Heart left ventricle (tissue), 16 donors: ENCODE measurements at regions not wholly inside any gene's neighbourhood (a gene's known extent, or its start where the extent isn't known, plus 50 kb on each side); places are given as distances from the start of the nearest gene placed in this dataset.

ENCODE experiments used
- ATAC-seq, 4 donors: fragments of 200-7000 bp; cut with Tn5 transposase; one replicate each; pipeline ENCODE4 v1.9.1; 2020 to 2022; ENCODE audit warnings: moderate library complexity in 4 of 4, mild to moderate bottlenecking in 3 of 4, moderate number of reproducible peaks in 1 of 4
- DNase-seq, 5 donors: peaks; one replicate each; pipeline ENCODE4 v3.0.0-alpha.2; 2020
- H3K27ac ChIP-seq, 12 donors: fragments of 200-600 bp; sonication (generic) in 4 of 12; one replicate each; pipeline versions ENCODE4 v1.5.0 to v1.8.0; 2016 to 2022; ENCODE audit warnings: mild to moderate bottlenecking in 2 of 12
- H3K27me3 ChIP-seq, 9 donors: fragments of 200-600 bp; sonication (generic) in 2 of 9; one replicate each; pipeline versions ENCODE4 v1.5.1 to v1.8.0; 2016 to 2022; ENCODE audit warnings: mild to moderate bottlenecking in 3 of 9
- H3K36me3 ChIP-seq, 9 donors: fragments of 200-600 bp; sonication (generic) in 2 of 9; one replicate each; pipeline versions ENCODE4 v1.5.0 to v1.8.0; 2018 to 2022; ENCODE audit warnings: mild to moderate bottlenecking in 2 of 9
- H3K4me1 ChIP-seq, 12 donors: fragments of 200-600 bp; sonication (generic) in 4 of 12; one replicate each; pipeline versions ENCODE4 v1.5.0 to v1.8.0; 2016 to 2022; ENCODE audit warnings: mild to moderate bottlenecking in 3 of 12
- H3K4me3 ChIP-seq, 12 donors: fragments of 200-600 bp; sonication (generic) in 4 of 12; one replicate each; pipeline versions ENCODE4 v1.5.0 to v1.8.0; 2017 to 2022; ENCODE audit warnings: mild to moderate bottlenecking in 9 of 12, moderate library complexity in 4 of 12
- H3K9me3 ChIP-seq, 12 donors: fragments of 200-600 bp; sonication (generic) in 4 of 12; one replicate each; pipeline versions ENCODE4 v1.5.0 to v1.8.0; 2016 to 2022; ENCODE audit warnings: mild to moderate bottlenecking in 1 of 12
- POLR2A ChIP-seq, 2 donors: fragments of 450-650 bp; IDR thresholded peaks; one replicate each; pipeline ENCODE4 v1.6.1; 2017; ENCODE audit warnings: antibody characterized with exemption in 2 of 2, mild to moderate bottlenecking in 2 of 2, moderate library complexity in 2 of 2
- WGBS, 4 donors: extraction: QIAGEN DNeasy Blood & Tissue Kit in 2 of 4; methylation state at CpG; one replicate each; pipeline versions ENCODE4 v1.1.5 to v1.1.7; 2013 to 2018; 5-methylcytosine and 5-hydroxymethylcytosine counted together
- intact Hi-C, 10 donors: fragments of 100-400 bp; cut with DNase I; formaldehyde crosslinking; loops; one replicate each; pipeline versions ENCODE4 v1.11.1 to v1.14.2; 2022
- TF ChIP-seq, protein P1 (sequence below), 12 donors: fragments of 200-600 bp; sonication (generic) in 4 of 12; IDR thresholded peaks; one replicate each; pipeline versions ENCODE4 v1.5.0 to v1.8.0; 2018 to 2022; ENCODE audit warnings: antibody characterized with exemption in 12 of 12, mild to moderate bottlenecking in 5 of 12
- donor health status: ischemic (EF 13 %, LVEDD 7.1; RV severe dilation, severe dysfunction).
- donor health status: healthy with polysubstance abuse.
- donor health status: DM: no; HTN: yes; CAD: no.
- donor health status: DM: no; HTN: no; CAD: no.
- donor health status: ischemic (EF 25% LVEDD 6.9; RV normal size, moderate dysfunction).
- donor health status: ischemic (EF 25% LVEDD 5.7; RV mildly dilated, moderate dysfunction).
- donor health status: healthy.
- donor health status: DM: yes; HTN: yes; CAD: no.
- donor health status: ischemic (EF 35%, LVEDD 5.7; RV mildly dilated, moderate dysfunction).
- donor health status: nonischemic (EF 11% LVEDD 7.7; RV severe dilation, severe dysfunction).
- donor health status: DM: yes; HTN: yes; CAD: no.
- donor health status: PGD.
- donor health status: ischemic (EF 29% LVEDD 5.4; RV normal size, mild dysfunction).
- donor health status: nonischemic (EF 23%, LVEDD 6.1; RV moderate dilation, normal function).

DNA sequence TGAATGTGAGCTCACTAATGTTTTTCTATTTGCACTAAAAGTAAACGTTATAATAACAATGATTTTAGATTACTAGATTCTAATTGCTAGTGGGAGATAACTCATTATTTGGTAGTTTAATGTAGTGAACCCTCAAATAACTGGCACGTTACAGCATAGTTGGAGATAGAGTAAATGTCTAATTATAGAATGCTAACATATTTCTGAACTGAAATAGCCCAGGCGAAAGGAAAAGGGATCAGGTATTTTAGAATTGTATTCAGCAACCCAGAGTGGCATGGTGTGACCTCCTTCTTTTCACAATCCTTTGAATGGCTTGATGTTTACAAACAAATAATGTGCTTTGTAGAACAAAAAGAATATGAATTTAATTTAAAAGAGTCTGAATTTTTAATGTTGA is 1221.2 kb downstream of the CDH8 start:
- 35 to 41% (median 37%) methylated on average over 3 of the region's 3 CpGs for WGBS, 4 donors
- intact Hi-C loops: no loop called here
- DNase-seq (no peak), ATAC-seq (peak; percentile 63 to 88 (median 72))
- H3K36me3 ChIP-seq: no peaks in the 10 kb centered on the region
- no peak overlapping the region for H3K4me3 ChIP-seq
- peaks cover 0 to 21% (median 4%) of the 10 kb centered on the region in 12 donors for H3K4me1 ChIP-seq
- TF ChIP-seq, protein P1, sequence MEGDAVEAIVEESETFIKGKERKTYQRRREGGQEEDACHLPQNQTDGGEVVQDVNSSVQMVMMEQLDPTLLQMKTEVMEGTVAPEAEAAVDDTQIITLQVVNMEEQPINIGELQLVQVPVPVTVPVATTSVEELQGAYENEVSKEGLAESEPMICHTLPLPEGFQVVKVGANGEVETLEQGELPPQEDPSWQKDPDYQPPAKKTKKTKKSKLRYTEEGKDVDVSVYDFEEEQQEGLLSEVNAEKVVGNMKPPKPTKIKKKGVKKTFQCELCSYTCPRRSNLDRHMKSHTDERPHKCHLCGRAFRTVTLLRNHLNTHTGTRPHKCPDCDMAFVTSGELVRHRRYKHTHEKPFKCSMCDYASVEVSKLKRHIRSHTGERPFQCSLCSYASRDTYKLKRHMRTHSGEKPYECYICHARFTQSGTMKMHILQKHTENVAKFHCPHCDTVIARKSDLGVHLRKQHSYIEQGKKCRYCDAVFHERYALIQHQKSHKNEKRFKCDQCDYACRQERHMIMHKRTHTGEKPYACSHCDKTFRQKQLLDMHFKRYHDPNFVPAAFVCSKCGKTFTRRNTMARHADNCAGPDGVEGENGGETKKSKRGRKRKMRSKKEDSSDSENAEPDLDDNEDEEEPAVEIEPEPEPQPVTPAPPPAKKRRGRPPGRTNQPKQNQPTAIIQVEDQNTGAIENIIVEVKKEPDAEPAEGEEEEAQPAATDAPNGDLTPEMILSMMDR (IDR thresholded peaks at IDR 0.05): no peak
- TF ChIP-seq POLR2A (IDR thresholded peaks at IDR 0.05): no peak
- no peaks in the 10 kb centered on the region for H3K9me3 ChIP-seq
- H3K27me3 ChIP-seq: no peaks in the 10 kb centered on the region
- peak overlapping the region; percentile 22 to 88 (median 60) for H3K27ac ChIP-seq

DNA sequence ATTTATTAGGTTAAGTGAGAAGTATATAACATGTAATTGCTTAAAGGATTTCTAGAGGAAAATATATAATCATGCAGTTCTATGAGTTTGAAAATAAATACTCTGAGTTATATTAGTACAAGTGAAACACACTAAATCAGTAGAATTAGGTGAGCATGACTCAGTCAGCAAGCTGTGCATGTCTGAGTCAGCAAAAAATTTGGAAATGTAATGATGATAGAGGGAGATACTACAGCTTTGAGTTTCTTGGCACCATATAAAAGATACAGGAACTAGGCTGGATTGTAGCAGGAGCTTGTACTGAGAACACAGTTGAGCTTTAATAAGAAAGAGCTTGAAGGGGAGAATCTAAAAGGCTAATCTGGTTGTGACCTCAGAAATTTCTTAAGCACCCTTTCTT is 1224.6 kb downstream of the CDH8 start:
- no peak for TF ChIP-seq POLR2A (IDR thresholded peaks at IDR 0.05)
- TF ChIP-seq, protein P1 (IDR thresholded peaks at IDR 0.05): no peak
- peak overlapping the region in 9 of 12 donors; percentile 5 to 55 (median 42) for H3K27ac ChIP-seq
- H3K4me1 ChIP-seq: peaks cover 0 to 22% (median 4%) of the 10 kb centered on the region in 12 donors
- no peaks in the 10 kb centered on the region for H3K27me3 ChIP-seq
- no peak overlapping the region for H3K4me3 ChIP-seq
- no peak for DNase-seq
- intact Hi-C loops: no loop called here
- ATAC-seq: no peak
- no peaks in the 10 kb centered on the region for H3K36me3 ChIP-seq
- H3K9me3 ChIP-seq: peaks cover 0 to 15% (median 0%) of the 10 kb centered on the region in 12 donors

DNA sequence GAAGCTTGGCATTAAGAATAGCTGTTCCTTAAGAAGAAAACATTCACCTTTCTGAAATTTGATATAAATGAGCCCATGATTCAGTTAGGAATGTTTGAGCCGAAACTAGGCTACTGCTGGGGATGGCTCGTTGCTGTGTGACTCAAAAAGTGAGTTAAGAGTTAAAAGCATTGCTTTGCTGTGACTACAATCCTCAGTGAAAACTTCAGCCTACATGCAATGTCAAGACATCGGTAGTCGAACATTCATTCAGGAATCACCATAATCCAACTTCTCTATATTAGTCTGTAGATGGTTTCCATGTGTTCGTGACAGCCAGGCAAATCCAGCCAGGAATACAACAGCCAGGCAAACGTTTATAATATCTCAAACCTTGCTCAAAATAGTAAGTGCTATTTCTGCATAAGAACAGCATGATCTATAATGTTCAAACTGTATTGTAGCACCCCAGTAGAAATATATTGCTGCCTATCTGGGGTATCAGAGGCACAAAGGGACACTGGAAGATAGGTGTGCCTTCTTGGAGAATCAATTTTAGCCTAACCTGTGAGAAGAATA is 1225.1 kb downstream of the CDH8 start:
- intact Hi-C loops: no loop called here
- no peaks in the 10 kb centered on the region for H3K36me3 ChIP-seq
- H3K4me3 ChIP-seq: no peak overlapping the region
- no peaks in the 10 kb centered on the region for H3K27me3 ChIP-seq
- ATAC-seq (peak; percentile 55 to 83 (median 62)), DNase-seq (no peak)
- peaks cover 0 to 20% (median 0%) of the 10 kb centered on the region in 12 donors for H3K9me3 ChIP-seq
- no peak for TF ChIP-seq POLR2A (IDR thresholded peaks at IDR 0.05)
- TF ChIP-seq, protein P1 (IDR thresholded peaks at IDR 0.05): no peak
- 32 to 47% (median 42%) methylated on average over 6 of the region's 6 CpGs for WGBS, 4 donors
- H3K27ac ChIP-seq: peak overlapping the region in 9 of 12 donors; percentile 5 to 55 (median 42)
- peaks cover 0 to 22% (median 2%) of the 10 kb centered on the region in 12 donors for H3K4me1 ChIP-seq

DNA sequence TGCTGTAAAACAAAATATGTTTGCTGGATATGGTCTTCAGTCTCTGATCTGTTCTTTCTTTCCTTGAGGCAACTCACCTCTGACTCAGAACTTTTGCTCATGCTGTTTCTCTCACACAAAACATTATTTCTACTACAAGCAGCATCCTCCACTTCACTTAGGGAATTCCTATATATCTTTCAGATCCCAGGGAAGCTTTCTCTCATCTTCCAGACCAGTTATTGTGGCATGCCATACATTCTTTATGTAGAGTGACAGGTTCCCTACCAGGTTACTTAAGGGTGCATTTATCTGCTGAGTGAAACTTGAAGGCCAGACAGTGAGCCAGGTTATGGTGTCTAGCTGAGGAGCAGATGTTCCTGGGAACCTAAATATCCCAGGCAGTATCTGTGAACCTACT is 1226.0 kb downstream of the CDH8 start:
- ATAC-seq: no peak

More for the DNA sequence above, 1226.0 kb downstream of the CDH8 start:
- Histone ChIP-seq H3K27me3 (no peaks in the 10 kb centered on the region), H3K27ac (peak overlapping the region in 2 of 12 donors; percentile 21 to 39), H3K36me3 (no peaks in the 10 kb centered on the region), H3K9me3 (peaks cover 0 to 24% (median 0%) of the 10 kb centered on the region in 12 donors), H3K4me1 (peaks cover 0 to 22% (median 0%) of the 10 kb centered on the region in 12 donors), H3K4me3 (no peak overlapping the region)
- intact Hi-C loops: no loop called here
- no peak for DNase-seq
- TF ChIP-seq POLR2A (IDR thresholded peaks at IDR 0.05): no peak
- TF ChIP-seq, protein P1 (IDR thresholded peaks at IDR 0.05): no peak
